K562 (cell line): ENCODE measurements at regions not wholly inside any gene's neighbourhood (a gene's known extent, or its start where the extent isn't known, plus 50 kb on each side); places are given as distances from the start of the nearest gene placed in this dataset.

Experiments
- CBFA2T3 ChIP-seq: fragments of 450-650 bp; IDR thresholded peaks from 2 replicates; pipeline ENCODE4 v1.6.1; 2017
- CGGBP1 ChIP-seq: fragments of 250-450 bp; sonication (Bioruptor Pico); IDR thresholded peaks from 2 replicates; pipeline ENCODE4 v1.9.0; 2021; ENCODE audit warnings: mild to moderate bottlenecking
- CSDE1 ChIP-seq, 2 experiments: fragments of 450-650 bp; IDR thresholded peaks; 2 replicates each; pipeline ENCODE4 v1.6.1; 2016; ENCODE audit warnings: mild to moderate bottlenecking in 1 of 2
- FOS ChIP-seq: IDR thresholded peaks from 3 replicates; pipeline ENCODE4 v1.6.1; 2011; ENCODE audit not compliant: insufficient read length; ENCODE audit errors: extremely low read depth
- IRF9 ChIP-seq: fragments of 450-650 bp; IDR thresholded peaks from 2 replicates; pipeline ENCODE4 v1.6.1; 2016; ENCODE audit warnings: missing biosample characterization, missing genetic modification characterization
- KAT8 ChIP-seq: fragments of 450-650 bp; IDR thresholded peaks from 2 replicates; pipeline ENCODE4 v1.6.1; 2016; ENCODE audit warnings: low read depth, mild to moderate bottlenecking
- MXD1 ChIP-seq: fragments of 250-450 bp; sonication (Bioruptor Pico); IDR thresholded peaks from 2 replicates; pipeline ENCODE4 v1.8.0; 2021; ENCODE audit warnings: borderline replicate concordance, mild to moderate bottlenecking, moderate library complexity; ENCODE audit not compliant: poor library complexity, severe bottlenecking
- MYBL2 ChIP-seq, 2 experiments: fragments of 450-650 bp in 1 of 2; sonication (generic) in 1 of 2; formaldehyde crosslinking in 1 of 2; IDR thresholded peaks; 2 replicates each; pipeline versions ENCODE4 v1.6.1 to v1.8.1; 2017 to 2022; ENCODE audit warnings: borderline replicate concordance in 1 of 2, inconsistent platforms in 1 of 2, low read depth in 1 of 2, mild to moderate bottlenecking in 1 of 2, missing genetic modification reagents in 1 of 2, moderate library complexity in 1 of 2
- NELFE ChIP-seq: IDR thresholded peaks from 2 replicates; pipeline ENCODE4 v1.6.1; 2011; ENCODE audit warnings: mild to moderate bottlenecking; ENCODE audit not compliant: insufficient read depth, insufficient read length
- NFIC ChIP-seq: fragments of 450-650 bp; IDR thresholded peaks from 2 replicates; pipeline ENCODE4 v1.6.1; 2017; ENCODE audit warnings: mild to moderate bottlenecking, inconsistent platforms
- PPARD ChIP-seq: fragments of 250-450 bp; sonication (Bioruptor Pico); IDR thresholded peaks from 2 replicates; pipeline ENCODE4 v1.8.0; 2022; ENCODE audit warnings: inconsistent platforms, mild to moderate bottlenecking, moderate library complexity
- SLC30A9 ChIP-seq: fragments of 250-450 bp; sonication (Bioruptor Pico); IDR thresholded peaks from 2 replicates; pipeline ENCODE4 v1.8.0; 2022; ENCODE audit warnings: mild to moderate bottlenecking, moderate library complexity
- SMAD2 ChIP-seq: fragments of 150-350 bp; IDR thresholded peaks from 2 replicates; pipeline ENCODE4 v1.6.1; 2014; ENCODE audit warnings: low read depth, mild to moderate bottlenecking, low read length
- SNIP1 ChIP-seq: fragments of 450-650 bp; IDR thresholded peaks from 2 replicates; pipeline ENCODE4 v1.7.1; 2017; ENCODE audit warnings: low read depth, mild to moderate bottlenecking
- SRSF3 ChIP-seq: fragments of 200-400 bp; formaldehyde crosslinking; IDR thresholded peaks from 2 replicates; pipeline ENCODE4 v1.6.1; 2016; ENCODE audit warnings: mild to moderate bottlenecking, low read length, moderate library complexity; ENCODE audit not compliant: insufficient read depth
- SRSF9 ChIP-seq: fragments of 200-400 bp; formaldehyde crosslinking; IDR thresholded peaks from 2 replicates; pipeline ENCODE4 v1.6.1; 2017; ENCODE audit warnings: low read depth, low read length, borderline replicate concordance
- SUPT5H ChIP-seq: fragments of 450-650 bp; IDR thresholded peaks from 2 replicates; pipeline ENCODE4 v1.6.1; 2016
- TAL1 ChIP-seq: fragments of 450-650 bp; IDR thresholded peaks from 2 replicates; pipeline ENCODE4 v1.6.1; 2016; ENCODE audit warnings: mild to moderate bottlenecking
- TOE1 ChIP-seq, 2 experiments: fragments of 450-650 bp in 1 of 2; sonication (generic) in 1 of 2; formaldehyde crosslinking in 1 of 2; IDR thresholded peaks; 2 replicates each; pipeline versions ENCODE4 v1.7.1 to v1.8.0; 2016 to 2022; ENCODE audit warnings: borderline replicate concordance in 2 of 2, mild to moderate bottlenecking in 2 of 2, antibody characterized with exemption in 1 of 2, inconsistent platforms in 1 of 2, low read depth in 1 of 2, missing genetic modification reagents in 1 of 2, moderate library complexity in 1 of 2
- TRIM24 ChIP-seq, 2 experiments: fragments of 450-650 bp; IDR thresholded peaks; 2 replicates each; pipeline ENCODE4 v1.6.1; 2016
- YBX1 ChIP-seq: fragments of 450-650 bp; IDR thresholded peaks from 2 replicates; pipeline ENCODE4 v1.7.1; 2016; ENCODE audit warnings: mild to moderate bottlenecking
- ZNF197 ChIP-seq: fragments of 200-800 bp; sonication (Bioruptor generic); IDR thresholded peaks from 2 replicates; pipeline ENCODE4 v1.6.1; 2016; ENCODE audit warnings: low read depth, missing genetic modification characterization, missing compliant biosample characterization
- ZNF408 ChIP-seq: fragments of 250-450 bp; sonication (Bioruptor Pico); IDR thresholded peaks from 2 replicates; pipeline ENCODE4 v1.4.0; 2020; ENCODE audit warnings: low read depth, mild to moderate bottlenecking, moderate library complexity
- TF ChIP-seq, protein P1 (sequence below): fragments of 250-450 bp; sonication (Bioruptor Pico); IDR thresholded peaks from 2 replicates; pipeline ENCODE4 v1.8.0; 2022; ENCODE audit warnings: inconsistent platforms
- TF ChIP-seq, protein P2 (sequence below): fragments of 450-650 bp; IDR thresholded peaks from 2 replicates; pipeline ENCODE4 v1.6.1; 2016; ENCODE audit warnings: mild to moderate bottlenecking

- TF ChIP-seq PPARD (CRISPR knock-in tag) = no peak
- no peak for TF ChIP-seq TOE1 (IDR thresholded peaks at IDR 0.05; ENCODE audit: borderline replicate concordance)
- TF ChIP-seq TOE1 (CRISPR knock-in tag; IDR thresholded peaks at IDR 0.05; ENCODE audit: borderline replicate concordance, low read depth) = no peak
- TF ChIP-seq ZNF197 (CRISPR knock-in tag) = no peak
- TF ChIP-seq, protein P1, sequence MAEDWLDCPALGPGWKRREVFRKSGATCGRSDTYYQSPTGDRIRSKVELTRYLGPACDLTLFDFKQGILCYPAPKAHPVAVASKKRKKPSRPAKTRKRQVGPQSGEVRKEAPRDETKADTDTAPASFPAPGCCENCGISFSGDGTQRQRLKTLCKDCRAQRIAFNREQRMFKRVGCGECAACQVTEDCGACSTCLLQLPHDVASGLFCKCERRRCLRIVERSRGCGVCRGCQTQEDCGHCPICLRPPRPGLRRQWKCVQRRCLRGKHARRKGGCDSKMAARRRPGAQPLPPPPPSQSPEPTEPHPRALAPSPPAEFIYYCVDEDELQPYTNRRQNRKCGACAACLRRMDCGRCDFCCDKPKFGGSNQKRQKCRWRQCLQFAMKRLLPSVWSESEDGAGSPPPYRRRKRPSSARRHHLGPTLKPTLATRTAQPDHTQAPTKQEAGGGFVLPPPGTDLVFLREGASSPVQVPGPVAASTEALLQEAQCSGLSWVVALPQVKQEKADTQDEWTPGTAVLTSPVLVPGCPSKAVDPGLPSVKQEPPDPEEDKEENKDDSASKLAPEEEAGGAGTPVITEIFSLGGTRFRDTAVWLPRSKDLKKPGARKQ = no peak
- TF ChIP-seq TAL1 = peak; percentile 59; the same call in 1 of the 2 replicates
- peak; percentile 39; the same call in 1 of the 2 replicates for TF ChIP-seq NFIC
- TF ChIP-seq SMAD2 = no peak
- no peak for TF ChIP-seq MXD1
- no peak for TF ChIP-seq ZNF408 (CRISPR knock-in tag)
- no peak for TF ChIP-seq YBX1
- TF ChIP-seq CGGBP1 (CRISPR knock-in tag) = no peak
- TF ChIP-seq TRIM24 (IDR thresholded peaks at IDR 0.05) = peak; percentile 16 to 40; a peak in 1 of 4 replicates
- no peak for TF ChIP-seq MYBL2 (IDR thresholded peaks at IDR 0.05; ENCODE audit: low read depth)
- TF ChIP-seq MYBL2 (CRISPR knock-in tag; IDR thresholded peaks at IDR 0.05; ENCODE audit: borderline replicate concordance) = no peak
- no peak for TF ChIP-seq FOS
- no peak for TF ChIP-seq CSDE1 (IDR thresholded peaks at IDR 0.05)
- TF ChIP-seq KAT8 = no peak
- no peak for TF ChIP-seq SRSF3
- peak; percentile 87 for TF ChIP-seq CBFA2T3
- TF ChIP-seq, protein P2, sequence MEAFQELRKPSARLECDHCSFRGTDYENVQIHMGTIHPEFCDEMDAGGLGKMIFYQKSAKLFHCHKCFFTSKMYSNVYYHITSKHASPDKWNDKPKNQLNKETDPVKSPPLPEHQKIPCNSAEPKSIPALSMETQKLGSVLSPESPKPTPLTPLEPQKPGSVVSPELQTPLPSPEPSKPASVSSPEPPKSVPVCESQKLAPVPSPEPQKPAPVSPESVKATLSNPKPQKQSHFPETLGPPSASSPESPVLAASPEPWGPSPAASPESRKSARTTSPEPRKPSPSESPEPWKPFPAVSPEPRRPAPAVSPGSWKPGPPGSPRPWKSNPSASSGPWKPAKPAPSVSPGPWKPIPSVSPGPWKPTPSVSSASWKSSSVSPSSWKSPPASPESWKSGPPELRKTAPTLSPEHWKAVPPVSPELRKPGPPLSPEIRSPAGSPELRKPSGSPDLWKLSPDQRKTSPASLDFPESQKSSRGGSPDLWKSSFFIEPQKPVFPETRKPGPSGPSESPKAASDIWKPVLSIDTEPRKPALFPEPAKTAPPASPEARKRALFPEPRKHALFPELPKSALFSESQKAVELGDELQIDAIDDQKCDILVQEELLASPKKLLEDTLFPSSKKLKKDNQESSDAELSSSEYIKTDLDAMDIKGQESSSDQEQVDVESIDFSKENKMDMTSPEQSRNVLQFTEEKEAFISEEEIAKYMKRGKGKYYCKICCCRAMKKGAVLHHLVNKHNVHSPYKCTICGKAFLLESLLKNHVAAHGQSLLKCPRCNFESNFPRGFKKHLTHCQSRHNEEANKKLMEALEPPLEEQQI = peak; percentile 25; the same call in 1 of the 2 replicates
- no peak for TF ChIP-seq SLC30A9 (CRISPR knock-in tag)
- TF ChIP-seq NELFE = no peak
- TF ChIP-seq SRSF9 = no peak
- no peak for TF ChIP-seq SNIP1
- no peak for TF ChIP-seq IRF9 (tag)
- TF ChIP-seq SUPT5H = no peak
Observed at GRCh38 chr2:191557841-191558240, 120.1 kb upstream of the NABP1 start (continued).
